ENCODE measurements at regions not wholly inside any gene's neighbourhood (a gene's known extent, or its start where the extent isn't known, plus 50 kb on each side); places are given as distances from the start of the nearest gene placed in this dataset.

DNA sequence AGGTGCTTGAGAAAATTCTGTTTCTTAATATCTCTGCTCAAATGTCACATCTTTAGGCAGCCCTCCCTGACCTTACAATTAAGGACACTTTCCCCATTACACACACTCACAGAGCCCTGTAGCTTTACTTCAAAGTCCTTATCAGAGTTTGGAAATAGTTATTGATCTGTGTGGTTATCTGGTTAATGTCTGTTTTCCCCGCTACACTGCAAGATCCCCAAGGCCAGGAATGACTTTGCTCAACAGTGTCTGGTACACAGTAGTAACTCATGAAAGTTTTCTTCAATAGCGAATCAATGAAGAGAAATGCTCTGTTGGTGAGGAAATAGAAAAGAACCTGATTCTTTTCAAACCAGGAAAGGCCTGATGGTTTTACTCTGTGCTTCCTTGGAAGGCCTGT is 554.4 kb downstream of the REEP3 start:
- Histone ChIP-seq H3K9me3 (ENCODE audit: insufficient read depth, low read length) (no peaks in the 10 kb centered on the region), H3K27ac (ENCODE audit: low read length) (no peak overlapping the region), H3K36me3 (replicated peaks; ENCODE audit: low read depth, low read length) (no peaks in the 10 kb centered on the region), H3K4me2 (ENCODE audit: low read length) (no peak overlapping the region), H3K4me3 (ENCODE audit: low read length) (no peak overlapping the region), H4K20me1 (ENCODE audit: insufficient read depth, low read length) (no peaks in the 10 kb centered on the region), H3K79me2 (ENCODE audit: low read length) (no peaks in the 10 kb centered on the region), H3K27me3 (ENCODE audit: low read depth, low read length) (no peaks in the 10 kb centered on the region), H3K4me1 (ENCODE audit: low read length) (no peaks in the 10 kb centered on the region), H3K9ac (ENCODE audit: low read length) (no peak overlapping the region), H2AFZ (ENCODE audit: low read depth, low read length) (no peak overlapping the region)
- TF ChIP-seq EZH2phosphoT487 (IDR thresholded peaks at IDR 0.05; ENCODE audit: low read depth): no peak

DNA sequence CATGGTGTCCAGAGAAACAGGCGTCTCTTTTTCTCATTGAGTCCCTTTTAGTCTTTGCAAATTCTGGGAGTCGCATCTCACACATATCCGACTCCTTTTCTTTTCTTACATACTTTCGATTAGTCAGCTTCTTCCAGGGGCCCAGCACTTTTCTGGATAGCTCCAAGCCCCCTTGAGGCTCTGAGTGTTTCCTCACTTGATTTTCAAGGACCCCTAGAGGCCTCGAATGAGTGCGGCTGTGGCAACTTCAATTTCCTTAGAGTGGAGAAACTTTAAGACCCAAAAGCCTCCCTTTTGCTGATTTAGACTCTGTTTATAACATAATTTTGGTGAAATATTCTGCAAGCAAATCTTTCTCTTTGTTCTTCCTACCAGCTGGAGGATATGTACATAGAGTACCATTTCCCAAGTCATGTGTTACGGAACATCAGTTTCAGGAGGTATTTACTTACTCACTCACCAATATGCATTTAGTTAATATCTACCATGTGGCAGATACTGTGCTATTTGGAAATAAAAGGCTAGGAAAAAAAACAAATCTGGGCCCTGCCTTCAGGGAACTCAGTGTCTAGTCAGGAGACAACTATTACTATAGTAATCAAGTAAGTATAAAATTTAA is 555.2 kb downstream of the REEP3 start:
- H3K4me2 ChIP-seq (ENCODE audit: low read length): no peak overlapping the region
- H4K20me1 ChIP-seq (ENCODE audit: insufficient read depth, low read length): no peaks in the 10 kb centered on the region
- H3K79me2 ChIP-seq (ENCODE audit: low read length): no peaks in the 10 kb centered on the region
- no peaks in the 10 kb centered on the region for H3K27me3 ChIP-seq (ENCODE audit: low read depth, low read length)
- H3K9me3 ChIP-seq (ENCODE audit: insufficient read depth, low read length): no peaks in the 10 kb centered on the region
- no peak overlapping the region for H3K27ac ChIP-seq (ENCODE audit: low read length)
- H3K4me3 ChIP-seq (ENCODE audit: low read length): no peak overlapping the region
- no peak overlapping the region for H2AFZ ChIP-seq (ENCODE audit: low read depth, low read length)
- no peak overlapping the region for H3K9ac ChIP-seq (ENCODE audit: low read length)
- no peak for TF ChIP-seq EZH2phosphoT487 (IDR thresholded peaks at IDR 0.05; ENCODE audit: low read depth)
- TF ChIP-seq, protein P1, sequence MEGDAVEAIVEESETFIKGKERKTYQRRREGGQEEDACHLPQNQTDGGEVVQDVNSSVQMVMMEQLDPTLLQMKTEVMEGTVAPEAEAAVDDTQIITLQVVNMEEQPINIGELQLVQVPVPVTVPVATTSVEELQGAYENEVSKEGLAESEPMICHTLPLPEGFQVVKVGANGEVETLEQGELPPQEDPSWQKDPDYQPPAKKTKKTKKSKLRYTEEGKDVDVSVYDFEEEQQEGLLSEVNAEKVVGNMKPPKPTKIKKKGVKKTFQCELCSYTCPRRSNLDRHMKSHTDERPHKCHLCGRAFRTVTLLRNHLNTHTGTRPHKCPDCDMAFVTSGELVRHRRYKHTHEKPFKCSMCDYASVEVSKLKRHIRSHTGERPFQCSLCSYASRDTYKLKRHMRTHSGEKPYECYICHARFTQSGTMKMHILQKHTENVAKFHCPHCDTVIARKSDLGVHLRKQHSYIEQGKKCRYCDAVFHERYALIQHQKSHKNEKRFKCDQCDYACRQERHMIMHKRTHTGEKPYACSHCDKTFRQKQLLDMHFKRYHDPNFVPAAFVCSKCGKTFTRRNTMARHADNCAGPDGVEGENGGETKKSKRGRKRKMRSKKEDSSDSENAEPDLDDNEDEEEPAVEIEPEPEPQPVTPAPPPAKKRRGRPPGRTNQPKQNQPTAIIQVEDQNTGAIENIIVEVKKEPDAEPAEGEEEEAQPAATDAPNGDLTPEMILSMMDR (IDR thresholded peaks at IDR 0.05; ENCODE audit: low read depth, low read length): no peak
- no peaks in the 10 kb centered on the region for H3K4me1 ChIP-seq (ENCODE audit: low read length)
- no peaks in the 10 kb centered on the region for H3K36me3 ChIP-seq (replicated peaks; ENCODE audit: low read depth, low read length)

DNA sequence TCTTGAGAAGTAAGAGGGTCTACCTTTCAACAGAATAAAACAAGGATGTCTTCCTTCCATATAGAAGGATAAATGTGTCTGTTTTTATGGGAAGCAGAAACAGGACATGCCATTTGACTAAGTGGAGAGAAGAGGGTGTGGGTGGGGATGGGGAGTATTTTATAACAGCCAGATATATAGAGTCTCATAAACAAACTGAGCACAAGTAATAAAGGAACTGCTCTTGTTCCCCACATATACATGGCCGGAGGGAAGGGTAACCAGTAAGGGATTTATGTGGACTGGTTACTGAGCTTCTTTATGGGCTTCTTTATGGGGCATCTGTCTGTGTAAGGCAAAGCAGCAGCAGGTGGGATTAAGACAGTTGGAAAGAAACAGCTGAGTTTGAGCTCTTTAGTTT is 558.1 kb downstream of the REEP3 start:
- no peaks in the 10 kb centered on the region for H3K36me3 ChIP-seq (replicated peaks; ENCODE audit: low read depth, low read length)
- H3K27me3 ChIP-seq (ENCODE audit: low read depth, low read length): no peaks in the 10 kb centered on the region
- H3K9me3 ChIP-seq (ENCODE audit: insufficient read depth, low read length): no peaks in the 10 kb centered on the region
- H3K4me3 ChIP-seq (ENCODE audit: low read length): no peak overlapping the region
- no peak overlapping the region for H3K4me2 ChIP-seq (ENCODE audit: low read length)
- H2AFZ ChIP-seq (ENCODE audit: low read depth, low read length): no peak overlapping the region
- H3K79me2 ChIP-seq (ENCODE audit: low read length): no peaks in the 10 kb centered on the region
- no peaks in the 10 kb centered on the region for H3K4me1 ChIP-seq (ENCODE audit: low read length)
- H4K20me1 ChIP-seq (ENCODE audit: insufficient read depth, low read length): no peaks in the 10 kb centered on the region
- TF ChIP-seq EZH2phosphoT487 (IDR thresholded peaks at IDR 0.05; ENCODE audit: low read depth): no peak
- TF ChIP-seq, protein P1 (IDR thresholded peaks at IDR 0.05; ENCODE audit: low read depth, low read length): no peak
- no peak overlapping the region for H3K27ac ChIP-seq (ENCODE audit: low read length)
- no peak overlapping the region for H3K9ac ChIP-seq (ENCODE audit: low read length)

DNA sequence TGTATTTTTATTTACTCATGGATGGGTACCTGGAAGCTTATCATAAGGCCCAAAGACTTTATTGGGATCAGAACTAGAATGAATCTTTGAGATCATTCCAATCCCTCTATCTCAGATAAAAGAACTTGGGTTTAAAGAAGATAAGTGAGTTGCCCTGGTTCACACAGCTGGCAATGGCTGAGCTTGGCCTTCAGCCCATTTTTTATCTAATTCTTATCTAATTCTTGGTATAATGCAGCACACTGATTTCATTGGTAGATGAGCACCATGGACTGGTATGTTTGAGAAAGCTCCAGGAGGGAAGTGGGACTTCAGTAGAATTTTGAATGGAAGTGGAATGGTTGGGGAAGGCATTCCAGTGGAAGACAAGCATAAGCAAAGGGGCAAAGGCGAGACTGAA is 558.9 kb downstream of the REEP3 start:
- Histone ChIP-seq H4K20me1 (ENCODE audit: insufficient read depth, low read length) (no peaks in the 10 kb centered on the region), H3K4me2 (ENCODE audit: low read length) (no peak overlapping the region), H3K9ac (ENCODE audit: low read length) (no peak overlapping the region), H3K79me2 (ENCODE audit: low read length) (no peaks in the 10 kb centered on the region), H3K4me1 (ENCODE audit: low read length) (no peaks in the 10 kb centered on the region), H3K27ac (ENCODE audit: low read length) (no peak overlapping the region), H2AFZ (ENCODE audit: low read depth, low read length) (no peak overlapping the region), H3K36me3 (replicated peaks; ENCODE audit: low read depth, low read length) (no peaks in the 10 kb centered on the region), H3K9me3 (ENCODE audit: insufficient read depth, low read length) (no peaks in the 10 kb centered on the region), H3K27me3 (ENCODE audit: low read depth, low read length) (no peaks in the 10 kb centered on the region), H3K4me3 (ENCODE audit: low read length) (no peak overlapping the region)
- TF ChIP-seq, protein P1 (IDR thresholded peaks at IDR 0.05; ENCODE audit: low read depth, low read length): no peak
- TF ChIP-seq EZH2phosphoT487 (IDR thresholded peaks at IDR 0.05; ENCODE audit: low read depth): no peak
